SJSA1 (cell line): ENCODE measurements at regions not wholly inside any gene's neighbourhood (a gene's known extent, or its start where the extent isn't known, plus 50 kb on each side); places are given as distances from the start of the nearest gene placed in this dataset.
A peak's percentile ranks its signal among the peaks of the same experiment; 100 is the strongest.

Source experiments
- DNase-seq, 2 experiments: peaks; one replicate each; pipeline ENCODE4 v3.0.0-alpha.2; 2015 to 2020; ENCODE audit warnings: low spot score in 2 of 2, low read depth in 1 of 2
- H3K27ac ChIP-seq: fragments of 250-450 bp; sonication (Bioruptor Pico); 2 replicates; pipeline ENCODE4 v1.5.1; 2020; ENCODE audit warnings: mild to moderate bottlenecking, moderate library complexity
- H3K27me3 ChIP-seq: fragments of 250-450 bp; sonication (Bioruptor Pico); replicated peaks from 2 replicates; pipeline ENCODE4 v1.5.1; 2020; ENCODE audit warnings: mild to moderate bottlenecking, moderate library complexity
- H3K36me3 ChIP-seq: fragments of 250-450 bp; sonication (Bioruptor Pico); 2 replicates; pipeline ENCODE4 v1.5.1; 2020; ENCODE audit warnings: mild to moderate bottlenecking
- H3K4me1 ChIP-seq: fragments of 250-450 bp; sonication (Bioruptor Pico); replicated peaks from 2 replicates; pipeline ENCODE4 v1.6.1; 2021; ENCODE audit warnings: mild to moderate bottlenecking
- H3K4me3 ChIP-seq: fragments of 250-450 bp; sonication (Bioruptor Pico); 2 replicates; pipeline ENCODE4 v1.5.1; 2020; ENCODE audit warnings: mild to moderate bottlenecking
- H3K9me3 ChIP-seq: fragments of 250-450 bp; sonication (Bioruptor Pico); replicated peaks from 2 replicates; pipeline ENCODE4 v1.5.1; 2020; ENCODE audit warnings: mild to moderate bottlenecking

DNA sequence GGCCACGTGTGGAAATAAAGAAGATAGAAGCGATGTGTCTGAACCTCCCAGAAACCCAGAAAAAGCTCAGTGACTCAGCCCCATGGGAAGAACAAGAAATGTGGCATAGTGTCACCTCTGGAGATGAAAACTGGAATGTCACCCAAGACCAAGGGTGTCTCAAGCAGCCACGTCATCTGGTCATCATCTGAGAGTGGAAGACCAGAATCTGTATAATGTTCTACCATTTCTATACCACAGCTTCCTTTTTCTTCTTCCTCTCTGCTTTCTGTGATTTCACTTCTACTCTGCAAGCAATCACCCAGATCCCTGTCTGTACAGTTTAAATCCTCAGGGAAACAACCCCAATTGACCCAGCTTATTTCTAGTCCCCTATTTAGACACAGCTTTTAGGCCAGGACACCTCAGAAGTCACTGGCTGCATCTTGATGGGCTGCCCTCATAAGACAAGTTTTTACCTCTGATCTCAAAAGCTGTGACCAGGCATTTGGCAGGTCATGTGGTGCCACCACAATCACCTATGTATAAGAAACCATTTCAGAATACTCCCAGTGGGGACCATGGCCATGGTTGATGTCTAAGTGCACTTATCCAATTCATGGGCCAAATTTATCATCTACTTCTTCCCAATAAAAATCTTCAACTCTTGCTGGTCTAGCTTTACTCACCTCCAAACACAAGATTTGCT is 278.5 kb upstream of the UMPS start:
- DNase-seq = no peak
- H3K27me3 ChIP-seq = no peaks in the 10 kb centered on the region
- no peak overlapping the region for H3K4me3 ChIP-seq
- H3K4me1 ChIP-seq = no peaks in the 10 kb centered on the region
- no peak overlapping the region for H3K27ac ChIP-seq
- no peaks in the 10 kb centered on the region for H3K36me3 ChIP-seq
- H3K9me3 ChIP-seq = no peaks in the 10 kb centered on the region

DNA sequence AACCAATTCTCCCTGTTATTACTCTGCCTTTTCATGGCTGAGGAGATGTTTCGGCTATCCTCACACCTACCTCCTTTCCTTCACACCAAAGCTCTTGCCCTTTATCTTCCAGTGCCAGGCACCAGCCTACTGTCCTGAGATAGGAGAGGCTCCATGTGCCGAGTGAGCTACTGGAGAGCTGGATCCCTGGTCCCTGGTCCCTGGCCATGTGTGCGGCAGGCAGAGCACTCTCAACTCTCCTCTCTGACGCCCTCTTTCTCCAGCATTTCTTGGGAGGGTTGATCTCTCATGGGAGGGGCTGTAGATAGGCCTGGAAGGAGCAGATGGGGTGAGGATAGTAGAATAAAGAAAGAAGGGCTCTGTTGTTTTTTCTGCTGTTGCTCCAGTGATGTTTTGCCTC is 277.1 kb upstream of the UMPS start:
- DNase-seq = no peak
- no peaks in the 10 kb centered on the region for H3K9me3 ChIP-seq
- no peaks in the 10 kb centered on the region for H3K27me3 ChIP-seq
- H3K4me1 ChIP-seq = no peaks in the 10 kb centered on the region
- no peaks in the 10 kb centered on the region for H3K36me3 ChIP-seq
- H3K4me3 ChIP-seq = no peak overlapping the region
- H3K27ac ChIP-seq = no peak overlapping the region

DNA sequence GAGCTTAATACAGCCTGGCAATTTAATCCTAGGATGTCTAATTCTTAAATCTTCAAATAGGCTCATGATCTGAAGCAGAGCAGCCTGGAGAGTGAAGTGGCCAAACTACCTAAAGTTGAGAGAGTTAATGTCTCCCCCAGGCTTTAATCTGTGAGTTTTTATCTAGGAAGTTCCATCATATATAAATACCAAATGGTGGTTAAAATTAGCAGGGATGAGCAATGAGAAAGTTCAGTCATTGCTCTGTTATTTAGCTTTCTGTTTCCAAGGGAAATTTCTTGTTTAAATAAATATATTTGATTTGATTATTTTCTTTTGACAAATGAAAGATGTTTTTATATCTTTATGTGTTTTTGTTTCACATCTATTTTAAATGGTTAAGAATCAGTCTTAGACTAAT is 274.4 kb upstream of the UMPS start:
- Histone ChIP-seq H3K36me3 (no peaks in the 10 kb centered on the region), H3K27me3 (no peaks in the 10 kb centered on the region), H3K9me3 (no peaks in the 10 kb centered on the region), H3K4me3 (no peak overlapping the region), H3K27ac (no peak overlapping the region), H3K4me1 (no peaks in the 10 kb centered on the region)
- no peak for DNase-seq

DNA sequence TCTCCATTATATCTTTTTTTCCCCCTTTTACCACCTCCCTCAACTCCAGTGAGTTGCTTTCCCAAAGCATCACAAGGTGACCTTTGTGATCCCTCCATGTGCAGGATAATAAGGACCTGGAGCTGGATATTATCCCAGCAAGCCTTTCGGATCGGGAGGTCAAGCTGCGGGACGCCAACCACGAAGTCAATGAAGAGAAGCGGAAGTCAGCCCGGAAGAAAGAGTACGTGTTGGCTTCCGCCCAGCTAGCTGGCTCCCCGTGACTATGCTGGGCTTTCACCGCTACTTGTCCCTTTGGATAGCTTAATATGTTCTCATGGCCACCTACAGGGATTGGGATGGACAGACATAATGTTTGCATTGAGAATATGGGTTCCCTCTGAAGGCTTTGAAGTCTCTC is 273.7 kb upstream of the UMPS start:
- H3K4me1 ChIP-seq = no peaks in the 10 kb centered on the region
- H3K4me3 ChIP-seq = no peak overlapping the region
- no peaks in the 10 kb centered on the region for H3K9me3 ChIP-seq
- H3K27ac ChIP-seq = no peak overlapping the region
- no peaks in the 10 kb centered on the region for H3K36me3 ChIP-seq
- H3K27me3 ChIP-seq = no peaks in the 10 kb centered on the region
- DNase-seq = no peak

DNA sequence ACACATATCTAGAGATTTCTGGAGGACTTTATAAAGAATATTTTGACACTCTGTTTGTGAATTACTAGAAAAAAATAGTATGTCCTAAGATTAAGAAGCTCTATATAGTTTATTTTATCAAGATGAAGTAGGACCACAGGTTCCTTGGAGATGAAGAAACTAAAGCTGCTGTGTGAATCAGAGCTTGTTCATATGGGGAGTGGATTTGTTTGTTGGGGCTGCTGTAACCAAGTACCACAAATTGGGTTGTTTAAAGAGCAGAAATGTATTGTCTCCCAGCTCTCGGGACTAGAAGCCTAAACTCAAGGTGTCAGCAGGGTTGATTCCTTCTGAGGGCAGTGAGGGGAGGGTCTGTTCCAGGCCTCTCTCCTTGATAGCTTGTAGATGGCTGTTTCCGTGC is 270.6 kb upstream of the UMPS start:
- H3K27ac ChIP-seq = no peak overlapping the region
- H3K9me3 ChIP-seq = no peaks in the 10 kb centered on the region
- DNase-seq = no peak
- no peaks in the 10 kb centered on the region for H3K4me1 ChIP-seq
- H3K4me3 ChIP-seq = no peak overlapping the region
- H3K27me3 ChIP-seq = no peaks in the 10 kb centered on the region
- H3K36me3 ChIP-seq = no peaks in the 10 kb centered on the region

DNA sequence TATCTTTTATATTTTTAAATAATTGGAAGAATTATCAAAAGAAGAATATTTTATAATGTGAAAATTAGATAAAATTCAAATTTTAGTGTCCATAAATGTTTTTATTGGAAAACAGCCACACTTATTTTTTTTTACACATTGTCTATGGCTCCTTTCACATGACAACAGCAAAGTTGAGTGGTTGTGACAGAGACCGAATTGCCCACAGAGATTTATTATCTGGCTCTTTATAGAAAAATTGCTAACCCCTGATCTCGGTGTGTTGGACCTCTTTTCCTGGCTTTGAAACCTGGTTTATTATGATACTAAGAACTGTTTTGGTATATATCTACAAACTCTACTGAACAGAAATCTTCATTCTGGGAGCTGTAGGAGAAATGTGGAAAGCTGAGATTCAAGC is 269.1 kb upstream of the UMPS start:
- Histone ChIP-seq H3K4me1 (no peaks in the 10 kb centered on the region), H3K36me3 (no peaks in the 10 kb centered on the region), H3K4me3 (no peak overlapping the region), H3K9me3 (no peaks in the 10 kb centered on the region), H3K27ac (no peak overlapping the region), H3K27me3 (no peaks in the 10 kb centered on the region)
- no peak for DNase-seq

DNA sequence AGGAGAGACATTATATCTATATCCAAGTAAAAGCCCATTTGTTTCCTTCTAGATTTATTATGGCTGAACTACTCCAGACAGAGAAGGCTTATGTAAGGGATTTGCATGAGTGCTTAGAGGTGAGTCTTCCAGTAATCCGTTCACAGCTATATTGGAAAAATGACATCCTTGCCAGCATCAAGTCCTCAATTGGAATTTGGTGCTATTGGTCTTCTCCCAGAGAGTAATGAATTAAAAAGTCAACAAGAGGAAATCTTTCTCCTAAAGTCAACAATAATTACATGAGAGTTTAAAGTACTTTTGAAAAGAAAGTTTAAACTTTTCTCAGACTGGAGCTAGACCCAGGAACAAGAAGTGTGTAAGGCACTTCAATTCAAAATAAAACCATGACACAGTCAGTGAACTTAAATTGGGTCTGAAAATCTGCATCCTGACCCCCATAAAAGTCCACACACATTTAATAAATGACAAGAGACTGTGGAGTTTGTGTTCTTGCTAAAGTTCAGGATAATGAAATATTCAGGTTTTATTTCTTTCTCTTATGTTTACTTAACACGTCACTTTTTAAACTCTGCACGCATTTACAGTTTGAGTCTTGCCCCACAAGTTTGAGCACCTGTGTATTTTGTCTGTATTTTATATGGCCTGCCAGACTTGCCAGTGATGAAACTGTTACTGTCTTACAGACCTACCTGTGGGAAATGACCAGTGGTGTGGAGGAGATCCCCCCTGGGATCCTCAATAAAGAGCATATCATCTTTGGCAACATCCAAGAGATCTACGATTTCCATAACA is 268.2 kb upstream of the UMPS start:
- Histone ChIP-seq H3K36me3 (no peaks in the 10 kb centered on the region), H3K4me1 (no peaks in the 10 kb centered on the region), H3K4me3 (no peak overlapping the region), H3K9me3 (no peaks in the 10 kb centered on the region), H3K27me3 (no peaks in the 10 kb centered on the region), H3K27ac (no peak overlapping the region)
- DNase-seq = no peak

DNA sequence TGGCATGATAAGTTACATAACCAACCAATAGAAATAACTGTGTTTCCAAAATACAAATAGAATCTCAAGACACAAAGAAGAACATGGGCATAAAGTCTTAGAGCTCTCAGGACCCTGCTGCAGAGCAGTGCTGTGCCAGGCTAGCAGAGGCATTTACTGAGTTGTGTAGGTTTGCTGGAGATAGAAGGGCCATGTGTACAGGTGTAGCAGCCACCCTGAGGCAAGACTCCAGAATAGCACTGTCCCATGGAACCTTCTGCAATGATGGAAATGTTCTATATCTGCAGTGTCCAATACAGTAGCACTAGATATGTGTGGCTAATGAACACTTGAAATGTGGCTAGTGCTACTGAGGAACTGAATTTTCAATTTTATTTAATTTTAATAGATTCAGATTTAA is 267.0 kb upstream of the UMPS start:
- Histone ChIP-seq H3K27ac (no peak overlapping the region), H3K27me3 (no peaks in the 10 kb centered on the region), H3K36me3 (no peaks in the 10 kb centered on the region), H3K4me3 (no peak overlapping the region), H3K9me3 (no peaks in the 10 kb centered on the region), H3K4me1 (no peaks in the 10 kb centered on the region)
- DNase-seq = no peak

DNA sequence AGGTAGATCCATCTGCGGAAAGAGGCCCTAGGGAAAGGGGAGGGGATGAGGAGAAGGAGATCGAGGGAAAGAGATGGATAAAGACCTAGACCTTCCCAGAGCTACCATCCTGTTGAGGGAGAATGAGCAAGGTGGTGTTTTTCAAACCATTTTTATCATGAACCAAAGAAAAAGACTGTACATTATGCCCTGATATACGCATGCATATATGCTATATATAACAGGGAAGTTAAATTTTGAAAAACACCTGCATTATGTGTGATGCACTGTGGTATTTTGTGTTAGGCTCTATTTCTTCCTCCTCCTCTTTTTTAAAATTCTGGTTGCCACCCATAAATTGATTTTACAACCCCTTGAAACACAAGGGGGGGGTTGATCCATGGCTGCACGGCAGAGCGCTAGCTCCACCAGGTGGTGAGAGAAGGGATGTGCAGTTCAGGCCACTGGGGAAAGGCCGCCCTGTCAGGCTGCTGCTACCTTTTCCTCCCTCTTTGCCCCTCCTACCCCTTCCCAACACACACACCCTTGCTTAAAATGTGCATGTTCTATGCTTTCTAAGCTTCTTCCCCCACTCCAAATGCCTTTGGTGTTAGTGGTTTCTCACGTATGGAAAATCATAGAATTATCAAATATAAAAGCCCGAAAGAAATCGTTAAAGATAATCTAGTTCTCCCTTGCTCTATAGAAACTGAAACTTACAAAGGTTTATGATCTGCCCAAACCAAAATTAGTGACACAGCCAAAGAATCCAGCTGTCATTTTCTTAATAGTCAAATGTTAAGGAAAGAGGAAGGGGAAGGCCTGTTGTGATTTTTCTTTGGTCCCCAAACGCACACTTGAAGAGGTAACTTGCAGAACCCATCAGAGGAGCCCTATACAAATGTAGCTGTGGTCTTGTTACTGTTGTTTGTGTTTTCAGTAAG is 262.0 kb upstream of the UMPS start:
- Histone ChIP-seq H3K4me1 (no peaks in the 10 kb centered on the region), H3K4me3 (no peak overlapping the region), H3K27me3 (no peaks in the 10 kb centered on the region), H3K9me3 (no peaks in the 10 kb centered on the region), H3K27ac (no peak overlapping the region), H3K36me3 (no peaks in the 10 kb centered on the region)
- peak; percentile 52 to 56 for DNase-seq

DNA sequence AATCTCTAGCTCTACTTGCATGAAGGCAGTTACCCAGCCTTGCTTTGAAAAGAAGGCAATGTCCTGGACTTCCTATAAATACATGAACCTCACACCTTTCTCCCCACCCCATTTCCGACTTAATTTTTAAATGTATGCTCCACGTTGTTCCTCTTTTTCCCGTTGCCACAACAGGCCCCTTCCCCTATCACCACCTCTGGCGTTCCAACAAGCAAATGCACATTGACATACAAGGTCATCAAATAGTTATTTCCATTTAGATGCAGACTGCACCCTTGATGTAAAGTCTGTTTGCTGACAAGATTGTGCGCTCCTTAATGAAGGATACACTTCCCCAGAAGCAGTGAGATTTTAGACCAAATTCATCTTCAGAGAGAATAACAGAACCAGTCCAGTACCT is 260.7 kb upstream of the UMPS start:
- DNase-seq = no peak
- Histone ChIP-seq H3K36me3 (no peaks in the 10 kb centered on the region), H3K27me3 (no peaks in the 10 kb centered on the region), H3K27ac (no peak overlapping the region), H3K4me3 (no peak overlapping the region), H3K9me3 (no peaks in the 10 kb centered on the region), H3K4me1 (no peaks in the 10 kb centered on the region)

DNA sequence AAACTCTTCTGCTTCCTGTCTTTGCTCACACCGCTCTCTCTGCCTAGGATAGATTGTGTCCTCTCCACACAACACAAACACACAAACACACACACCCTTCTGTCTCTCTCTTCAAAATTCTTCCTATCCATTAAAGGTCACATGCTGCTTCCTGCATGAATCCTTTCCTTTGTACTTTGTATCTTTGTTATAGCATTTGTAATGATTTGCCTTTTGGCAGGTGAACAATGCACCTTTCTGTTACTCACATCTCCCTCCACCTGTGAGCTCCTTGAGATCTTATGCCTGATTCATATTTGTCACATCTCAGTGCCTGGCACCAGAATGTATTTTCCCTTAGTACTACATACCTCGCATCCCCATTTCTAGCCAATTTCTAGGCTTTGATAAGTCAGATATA is 251.4 kb upstream of the UMPS start:
- no peak overlapping the region for H3K4me3 ChIP-seq
- peaks cover 2% of the 10 kb centered on the region; the same call in 1 of the 2 replicates for H3K36me3 ChIP-seq
- no peaks in the 10 kb centered on the region for H3K9me3 ChIP-seq
- no peak for DNase-seq
- H3K27ac ChIP-seq = no peak overlapping the region
- no peaks in the 10 kb centered on the region for H3K4me1 ChIP-seq
- no peaks in the 10 kb centered on the region for H3K27me3 ChIP-seq

DNA sequence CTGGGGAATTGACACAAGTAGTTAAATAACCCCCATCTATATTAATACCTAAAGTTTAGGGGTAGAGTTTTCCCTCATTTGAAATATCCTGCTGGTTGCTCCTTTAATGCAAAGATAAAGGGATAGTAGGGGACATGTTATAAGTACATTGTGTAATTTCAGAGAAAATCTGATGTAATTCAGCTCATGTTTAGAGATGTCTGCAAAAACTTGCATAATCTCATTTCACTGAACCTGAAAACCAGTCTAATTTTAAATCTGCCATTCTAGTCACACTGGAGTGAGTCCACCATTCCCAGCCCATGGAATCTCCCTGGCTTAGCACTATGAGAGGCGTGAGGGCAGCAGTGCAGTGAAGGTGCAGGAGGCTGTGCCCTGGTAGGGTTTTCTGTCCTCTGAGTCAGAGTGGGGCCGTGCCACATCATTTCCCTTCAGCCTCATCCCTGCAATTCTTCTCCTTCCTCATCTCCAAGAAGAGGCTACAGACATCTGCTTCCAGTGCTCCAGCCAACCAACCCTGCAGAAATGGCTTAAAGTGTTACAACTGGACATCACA is 246.3 kb upstream of the UMPS start:
- no peak overlapping the region for H3K27ac ChIP-seq
- no peak for DNase-seq
- H3K27me3 ChIP-seq = no peaks in the 10 kb centered on the region
- no peaks in the 10 kb centered on the region for H3K36me3 ChIP-seq
- no peaks in the 10 kb centered on the region for H3K9me3 ChIP-seq
- no peaks in the 10 kb centered on the region for H3K4me1 ChIP-seq
- H3K4me3 ChIP-seq = no peak overlapping the region

DNA sequence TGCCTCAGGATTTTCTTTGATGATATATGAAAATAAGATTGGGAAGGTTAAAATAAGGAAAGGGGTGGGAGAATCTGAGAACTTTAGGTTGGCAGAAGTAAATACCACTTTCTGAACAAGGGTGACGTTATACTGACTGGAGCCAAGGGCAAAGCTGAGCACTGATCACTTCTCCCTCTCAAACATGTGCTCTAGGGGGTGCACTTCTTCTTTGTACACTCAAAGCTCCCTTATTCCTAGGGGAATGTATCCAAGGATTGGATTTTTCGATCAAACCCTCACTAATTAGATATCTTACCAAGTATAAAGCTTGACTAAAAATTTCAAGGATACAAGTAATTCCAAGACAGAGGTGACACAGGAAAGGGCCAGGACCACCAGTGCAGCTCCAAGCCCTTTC is 243.9 kb upstream of the UMPS start:
- Histone ChIP-seq H3K4me3 (no peak overlapping the region), H3K27me3 (no peaks in the 10 kb centered on the region), H3K27ac (no peak overlapping the region), H3K9me3 (no peaks in the 10 kb centered on the region), H3K4me1 (no peaks in the 10 kb centered on the region), H3K36me3 (no peaks in the 10 kb centered on the region)
- no peak for DNase-seq

DNA sequence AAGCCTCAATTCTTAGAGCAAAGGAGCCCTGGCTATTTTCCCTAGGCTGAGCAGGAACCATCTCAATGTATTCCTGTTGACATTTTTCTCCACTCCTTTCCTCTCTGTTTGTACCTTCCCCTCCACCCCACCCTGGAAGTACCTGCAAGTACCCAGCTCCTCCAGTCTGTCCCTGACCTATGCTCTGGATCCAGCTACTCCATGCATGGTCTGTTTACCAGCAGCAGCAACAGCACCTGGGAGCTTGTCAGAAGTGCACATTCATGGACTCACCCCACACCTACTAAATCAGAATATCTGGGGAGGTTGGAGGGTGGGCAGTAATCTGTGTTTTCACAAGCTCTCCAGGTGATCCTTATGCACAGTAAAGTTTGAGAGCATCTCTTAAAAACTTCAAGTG is 240.7 kb upstream of the UMPS start:
- Histone ChIP-seq H3K36me3 (no peaks in the 10 kb centered on the region), H3K27ac (no peak overlapping the region), H3K4me3 (no peak overlapping the region), H3K9me3 (no peaks in the 10 kb centered on the region), H3K27me3 (no peaks in the 10 kb centered on the region), H3K4me1 (no peaks in the 10 kb centered on the region)
- DNase-seq = no peak
